HepG2 (cell line): ENCODE measurements at regions not wholly inside any gene's neighbourhood (a gene's known extent, or its start where the extent isn't known, plus 50 kb on each side); places are given as distances from the start of the nearest gene placed in this dataset.

Experiments
- ATAC-seq: fragments of 200-7000 bp; cut with Tn5 transposase; 3 replicates; pipeline ENCODE4 v1.9.1; 2020; ENCODE audit warnings: mild to moderate bottlenecking, moderate library complexity
- BruUV-seq: library from RNA; stranded (reverse); fragments of 400-500 nt; replicated peaks from 2 replicates; lab custom pipeline; 2021; lab: Mats Ljungman, UMichigan
- CTCF ChIA-PET: fragments of 300-600 bp; formaldehyde crosslinking; extraction: SDS; loops from one replicate; lab custom pipeline; 2021; ENCODE audit warnings: low total read pairs, inconsistent platforms, low intra/inter-chr PET ratio; lab: Yijun Ruan, JAX
- POLR2A ChIA-PET: fragments of 350-600 bp; sonication (Branson Sonifier 250); formaldehyde crosslinking; loops from one replicate; lab custom pipeline; 2020; ENCODE audit warnings: antibody characterized with exemption, inconsistent platforms; lab: Yijun Ruan, JAX
- DNase-seq: peaks from one replicate; pipeline ENCODE4 v3.0.0-alpha.2; 2015; ENCODE audit warnings: low spot score
- FAIRE-seq: peaks from 3 replicates; lab custom pipeline; 2011; peaks lifted over from hg19 to GRCh38; lab: Jason Lieb, UNC
- H2AFZ ChIP-seq: one replicate; pipeline ENCODE4 v1.6.1; 2011; ENCODE audit warnings: low read length, inconsistent platforms
- H3K27ac ChIP-seq: fragments of 300-600 bp; 3 replicates; pipeline ENCODE4 v1.8.0; 2011; ENCODE audit warnings: mixed run types, mild to moderate bottlenecking, mixed read lengths, low read length, inconsistent platforms; ENCODE audit not compliant: insufficient read depth; ENCODE audit errors: extremely low read length
- H3K27me3 ChIP-seq, 2 experiments: fragments of 200-600 bp in 1 of 2; 2 replicates in 1 of 2; 3 replicates in 1 of 2; pipeline versions ENCODE4 v1.6.0 to v1.8.0; 2011; ENCODE audit warnings: low read length in 2 of 2, mild to moderate bottlenecking in 2 of 2, moderate library complexity in 2 of 2, inconsistent platforms in 1 of 2; ENCODE audit not compliant: insufficient read depth in 2 of 2, control insufficient read depth in 1 of 2
- H3K36me3 ChIP-seq, 2 experiments: fragments of 200-600 bp in 1 of 2; replicated peaks in 1 of 2; 2 replicates in 1 of 2; 3 replicates in 1 of 2; pipeline versions ENCODE4 v1.5.1 to v1.8.0; 2011; ENCODE audit warnings: low read length in 2 of 2, inconsistent platforms in 1 of 2; ENCODE audit not compliant: insufficient read depth in 2 of 2, control insufficient read depth in 1 of 2
- H3K4me1 ChIP-seq: 2 replicates; pipeline ENCODE4 v1.5.1; 2012; ENCODE audit warnings: low read length, inconsistent platforms; ENCODE audit not compliant: insufficient read depth
- H3K4me2 ChIP-seq: 2 replicates; pipeline ENCODE4 v1.6.0; 2011; ENCODE audit warnings: low read depth, low read length, inconsistent platforms
- H3K4me3 ChIP-seq, 3 experiments: fragments of 200-600 bp in 1 of 3; sonication (generic), shearing (Covaris generic) in 1 of 3; replicated peaks in 1 of 3; 2 replicates each; pipeline ENCODE4 v1.5.1; 2011 to 2016; ENCODE audit warnings: low read length in 3 of 3, inconsistent platforms in 2 of 3, low read depth in 2 of 3, mild to moderate bottlenecking in 2 of 3, control low read depth in 1 of 3, mixed read lengths in 1 of 3; ENCODE audit not compliant: insufficient read depth in 1 of 3
- H3K79me2 ChIP-seq: one replicate; pipeline ENCODE4 v1.6.1; 2011; ENCODE audit warnings: low read length, inconsistent platforms; ENCODE audit not compliant: insufficient read depth
- H3K9ac ChIP-seq: 2 replicates; pipeline ENCODE4 v1.6.0; 2011; ENCODE audit warnings: mild to moderate bottlenecking, low read depth, low read length, inconsistent platforms; ENCODE audit not compliant: insufficient read depth
- H3K9me3 ChIP-seq: 2 replicates; pipeline ENCODE4 v1.5.1; 2012; ENCODE audit warnings: mild to moderate bottlenecking, low read length
- H4K20me1 ChIP-seq: 2 replicates; pipeline ENCODE4 v1.6.0; 2011; ENCODE audit warnings: inconsistent platforms, mild to moderate bottlenecking, low read length, moderate library complexity; ENCODE audit not compliant: insufficient read depth
- CHD4 ChIP-seq: fragments of 200-600 bp; sonication (generic); IDR thresholded peaks from 2 replicates; pipeline ENCODE4 v1.7.0; 2017; ENCODE audit warnings: mild to moderate bottlenecking, low read length, borderline replicate concordance
- DBP ChIP-seq: sonication (generic); formaldehyde crosslinking; IDR thresholded peaks from 2 replicates; pipeline ENCODE4 v1.4.0; 2020; ENCODE audit warnings: missing genetic modification reagents; ENCODE audit errors: not compliant biosample characterization
- FOXP1 ChIP-seq, 2 experiments: fragments of 450-650 bp in 1 of 2; IDR thresholded peaks; 2 replicates each; pipeline ENCODE4 v1.6.1; 2017 to 2018; ENCODE audit warnings: antibody characterized with exemption in 1 of 2
- HMGA1 ChIP-seq: sonication (generic); formaldehyde crosslinking; conservative IDR thresholded peaks from 2 replicates; pipeline ENCODE4 v1.4.0; 2020; ENCODE audit warnings: missing genetic modification reagents
- KAT7 ChIP-seq: IDR thresholded peaks from 2 replicates; pipeline ENCODE4 v1.6.1; 2018; ENCODE audit warnings: borderline replicate concordance, missing compliant biosample characterization
- NFE2L2 ChIP-seq: fragments of 150-350 bp; IDR thresholded peaks from 2 replicates; pipeline ENCODE4 v1.6.1; 2014; ENCODE audit warnings: low read length
- NR3C1 ChIP-seq: sonication (generic); formaldehyde crosslinking; IDR thresholded peaks from 2 replicates; pipeline ENCODE4 v1.4.0; 2020; ENCODE audit warnings: missing genetic modification reagents
- SALL2 ChIP-seq: sonication (generic); formaldehyde crosslinking; IDR thresholded peaks from 2 replicates; pipeline ENCODE4 v1.8.1; 2023; ENCODE audit warnings: mild to moderate bottlenecking, missing genetic modification reagents, inconsistent platforms
- SMARCC2 ChIP-seq: fragments of 450-650 bp; IDR thresholded peaks from 2 replicates; pipeline ENCODE4 v1.6.1; 2017; ENCODE audit warnings: antibody characterized with exemption, mild to moderate bottlenecking
- THAP8 ChIP-seq: sonication (generic); formaldehyde crosslinking; IDR thresholded peaks from 2 replicates; pipeline ENCODE4 v1.5.1; 2020; ENCODE audit warnings: missing genetic modification reagents, mild to moderate bottlenecking, borderline replicate concordance
- ZNF292 ChIP-seq: sonication (generic); formaldehyde crosslinking; IDR thresholded peaks from 2 replicates; pipeline ENCODE4 v1.8.1; 2022; ENCODE audit warnings: mild to moderate bottlenecking, low read depth, missing genetic modification reagents, borderline replicate concordance
- ZSCAN29 ChIP-seq: sonication (generic); formaldehyde crosslinking; conservative IDR thresholded peaks from 2 replicates; pipeline ENCODE4 v1.4.0; 2020; ENCODE audit warnings: mild to moderate bottlenecking, missing genetic modification reagents
- WGBS: methylation state at CpG from one replicate; pipeline ENCODE4 v1.1.6; 2017; ENCODE audit warnings: low lambda C conversion rate; 5-methylcytosine and 5-hydroxymethylcytosine counted together
- in situ Hi-C: cut with HindIII; loops from 2 replicates; pipeline ENCODE4 v1.10.0; 2017; ENCODE audit warnings: low pct_unique_long_range_greater_than_20kb; ENCODE audit not compliant: extremely low pct_ligation_motif_present
- intact Hi-C: fragments of 100-400 bp; cut with micrococcal nuclease; formaldehyde crosslinking; loops from one replicate; pipeline ENCODE4 v1.10.0; 2022; ENCODE audit not compliant: unreplicated experiment
- TF ChIP-seq, protein P1 (sequence below): sonication (generic); formaldehyde crosslinking; IDR thresholded peaks from 2 replicates; pipeline ENCODE4 v1.5.0; 2020; ENCODE audit warnings: mild to moderate bottlenecking, missing genetic modification reagents

GRCh38 chr12:46485853-46486252 is 113.3 kb upstream of the SLC38A2 start:
- FAIRE-seq (no peak), DNase-seq (no peak), ATAC-seq (no peak)
- H3K4me2 ChIP-seq = no peak overlapping the region
- intact Hi-C loops = no loop called here
- no peaks in the 10 kb centered on the region for H3K79me2 ChIP-seq
- H4K20me1 ChIP-seq = no peaks in the 10 kb centered on the region
- H3K9ac ChIP-seq = no peak overlapping the region
- POLR2A ChIA-PET = no interaction called here
- no peaks in the 10 kb centered on the region for H3K36me3 ChIP-seq
- peaks cover 86% of the 10 kb centered on the region for H3K4me1 ChIP-seq
- H3K9me3 ChIP-seq = no peaks in the 10 kb centered on the region
- no peak overlapping the region for H3K4me3 ChIP-seq
- WGBS = over 99% methylated on average over 5 of the region's 5 CpGs
- H3K27me3 ChIP-seq = no peaks in the 10 kb centered on the region
- TF ChIP-seq FOXP1 (IDR thresholded peaks at IDR 0.05) (no peak), FOXP1 (CRISPR knock-in tag; IDR thresholded peaks at IDR 0.05) (no peak), ZNF292 (CRISPR knock-in tag) (no peak)
- H2AFZ ChIP-seq = no peak overlapping the region
- in situ Hi-C loops = no loop called here
- no TSS peak for BruUV-seq
- CTCF ChIA-PET = no interaction called here
- no peak overlapping the region for H3K27ac ChIP-seq

DNA sequence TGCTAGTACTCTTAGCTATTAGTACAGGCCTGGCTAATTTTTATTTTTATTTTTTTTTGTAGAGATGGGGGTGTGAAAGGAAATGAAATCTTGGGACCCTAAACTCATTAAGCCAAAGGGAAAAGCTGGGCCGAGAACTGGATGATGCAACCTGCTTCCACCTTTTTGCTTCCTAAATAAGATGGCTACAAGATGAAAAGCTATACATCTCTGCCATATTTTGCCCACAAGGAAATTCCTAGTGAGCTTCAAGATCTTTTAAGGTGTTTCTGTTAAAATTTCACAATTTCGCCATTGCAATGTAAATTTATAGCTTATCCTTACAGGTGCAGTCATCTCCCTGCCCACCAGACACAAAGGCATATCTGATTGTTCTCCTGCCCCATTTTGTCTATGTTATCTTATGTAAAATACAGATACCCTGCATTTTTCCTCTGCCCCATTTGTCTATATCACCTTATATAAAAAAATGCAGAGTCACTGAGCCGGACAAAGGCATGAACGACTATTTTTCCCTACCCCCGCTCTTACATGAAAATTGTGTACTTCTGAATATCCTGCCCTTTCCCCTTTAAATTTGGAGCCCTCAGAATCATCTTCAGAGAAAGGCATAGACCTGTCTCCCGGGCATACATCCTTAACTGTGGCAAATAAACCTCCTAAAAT is 112.0 kb upstream of the SLC38A2 start:
- Histone ChIP-seq H3K36me3 (no peaks in the 10 kb centered on the region), H3K4me2 (peak overlapping the region; percentile 58; the same call in 1 of the 2 replicates), H3K4me3 (0 out of 6 replicates have a peak overlapping the region, but pooled peaks of 1 of the 3 experiments have one; percentile 3), H3K79me2 (no peaks in the 10 kb centered on the region), H3K9ac (peak overlapping the region; percentile 42; the same call in 1 of the 2 replicates), H2AFZ (no peak overlapping the region), H3K27me3 (no peaks in the 10 kb centered on the region), H3K4me1 (peaks cover 82% of the 10 kb centered on the region), H3K27ac (peak overlapping the region; percentile 73), H3K9me3 (no peaks in the 10 kb centered on the region), H4K20me1 (no peaks in the 10 kb centered on the region)
- WGBS = 94% methylated on average over 6 of the region's 6 CpGs
- in situ Hi-C loops = no loop called here
- ATAC-seq (no peak), DNase-seq (no peak), FAIRE-seq (peak; percentile 12)
- BruUV-seq = no TSS peak
- CTCF ChIA-PET = no interaction called here
- intact Hi-C loops = no loop called here
- POLR2A ChIA-PET = interaction anchor here (0.9 to 2.3 kb wide), 15 partner anchors 9 to 117 kb away, joined by 3 to 29 read pairs (median 4); partner anchors contain the start of gene SLC38A2
- TF ChIP-seq THAP8 (CRISPR knock-in tag) (no peak), DBP (CRISPR knock-in tag) (no peak), NFE2L2 (0 out of 2 replicates have a peak, but pooled peaks have one; percentile 11), KAT7 (CRISPR knock-in tag) (no peak), HMGA1 (no peak), SALL2 (CRISPR knock-in tag) (no peak), CHD4 (no peak), ZSCAN29 (CRISPR knock-in tag) (no peak), NR3C1 (no peak), SMARCC2 (no peak)
- TF ChIP-seq, protein P1, sequence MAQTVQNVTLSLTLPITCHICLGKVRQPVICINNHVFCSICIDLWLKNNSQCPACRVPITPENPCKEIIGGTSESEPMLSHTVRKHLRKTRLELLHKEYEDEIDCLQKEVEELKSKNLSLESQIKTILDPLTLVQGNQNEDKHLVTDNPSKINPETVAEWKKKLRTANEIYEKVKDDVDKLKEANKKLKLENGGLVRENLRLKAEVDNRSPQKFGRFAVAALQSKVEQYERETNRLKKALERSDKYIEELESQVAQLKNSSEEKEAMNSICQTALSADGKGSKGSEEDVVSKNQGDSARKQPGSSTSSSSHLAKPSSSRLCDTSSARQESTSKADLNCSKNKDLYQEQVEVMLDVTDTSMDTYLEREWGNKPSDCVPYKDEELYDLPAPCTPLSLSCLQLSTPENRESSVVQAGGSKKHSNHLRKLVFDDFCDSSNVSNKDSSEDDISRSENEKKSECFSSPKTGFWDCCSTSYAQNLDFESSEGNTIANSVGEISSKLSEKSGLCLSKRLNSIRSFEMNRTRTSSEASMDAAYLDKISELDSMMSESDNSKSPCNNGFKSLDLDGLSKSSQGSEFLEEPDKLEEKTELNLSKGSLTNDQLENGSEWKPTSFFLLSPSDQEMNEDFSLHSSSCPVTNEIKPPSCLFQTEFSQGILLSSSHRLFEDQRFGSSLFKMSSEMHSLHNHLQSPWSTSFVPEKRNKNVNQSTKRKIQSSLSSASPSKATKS = 0 out of 2 replicates have a peak, but pooled peaks have one; percentile 28
